ENCODE measurements at regions not wholly inside any gene's neighbourhood (a gene's known extent, or its start where the extent isn't known, plus 50 kb on each side); places are given as distances from the start of the nearest gene placed in this dataset.

DNA sequence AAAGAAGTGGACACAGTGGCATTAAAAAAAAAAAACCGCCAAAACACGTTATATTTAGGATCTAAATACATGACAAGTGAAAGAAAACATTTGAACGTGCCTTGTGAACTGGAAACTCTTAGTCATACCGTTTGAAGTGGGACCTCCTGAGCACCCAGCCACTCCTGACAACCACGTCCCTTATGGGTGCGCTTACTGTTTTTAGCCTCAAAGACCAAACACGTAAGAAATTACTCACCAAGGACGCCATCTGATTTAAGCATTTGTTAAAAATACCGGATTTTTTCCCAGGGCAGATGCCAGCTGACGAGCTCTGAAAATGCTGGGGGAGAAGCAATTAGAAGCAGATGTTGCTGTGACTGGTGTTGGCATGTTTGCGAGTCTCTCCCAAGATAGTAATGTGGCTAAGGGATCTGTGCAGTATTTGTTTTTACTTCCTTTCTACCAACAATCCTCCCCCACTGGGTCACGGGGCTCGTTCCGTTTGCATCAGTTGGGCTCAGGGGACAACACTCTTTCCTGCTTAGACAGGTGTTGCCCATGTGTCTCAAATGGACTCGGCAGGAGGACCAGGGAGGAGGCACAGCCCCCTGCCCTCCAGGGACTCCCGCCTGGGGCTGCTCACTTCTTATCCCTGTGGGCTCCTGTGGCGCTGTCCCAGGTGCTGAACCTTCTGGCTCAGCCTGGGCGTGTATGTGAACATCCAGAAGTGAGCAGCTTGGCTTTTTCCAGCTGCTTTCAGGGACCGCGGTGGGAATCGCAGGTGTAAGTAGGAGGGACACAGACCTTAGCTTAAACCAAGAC, 101.0 kb downstream of the BEGAIN start:
- TF ChIP-seq SRF (IDR thresholded peaks at IDR 0.05; ENCODE audit: low read depth, low read length), result no peak
- TF ChIP-seq, protein P1, sequence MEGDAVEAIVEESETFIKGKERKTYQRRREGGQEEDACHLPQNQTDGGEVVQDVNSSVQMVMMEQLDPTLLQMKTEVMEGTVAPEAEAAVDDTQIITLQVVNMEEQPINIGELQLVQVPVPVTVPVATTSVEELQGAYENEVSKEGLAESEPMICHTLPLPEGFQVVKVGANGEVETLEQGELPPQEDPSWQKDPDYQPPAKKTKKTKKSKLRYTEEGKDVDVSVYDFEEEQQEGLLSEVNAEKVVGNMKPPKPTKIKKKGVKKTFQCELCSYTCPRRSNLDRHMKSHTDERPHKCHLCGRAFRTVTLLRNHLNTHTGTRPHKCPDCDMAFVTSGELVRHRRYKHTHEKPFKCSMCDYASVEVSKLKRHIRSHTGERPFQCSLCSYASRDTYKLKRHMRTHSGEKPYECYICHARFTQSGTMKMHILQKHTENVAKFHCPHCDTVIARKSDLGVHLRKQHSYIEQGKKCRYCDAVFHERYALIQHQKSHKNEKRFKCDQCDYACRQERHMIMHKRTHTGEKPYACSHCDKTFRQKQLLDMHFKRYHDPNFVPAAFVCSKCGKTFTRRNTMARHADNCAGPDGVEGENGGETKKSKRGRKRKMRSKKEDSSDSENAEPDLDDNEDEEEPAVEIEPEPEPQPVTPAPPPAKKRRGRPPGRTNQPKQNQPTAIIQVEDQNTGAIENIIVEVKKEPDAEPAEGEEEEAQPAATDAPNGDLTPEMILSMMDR (IDR thresholded peaks at IDR 0.05; ENCODE audit: control extremely low read depth in 1 of 3, insufficient read depth in 1 of 3, low read depth in 1 of 3, low read length in 3 of 3), result no peak

Data from H1 (cell line).